Activated T-helper 1 cell treated with Interleukin-2 at 50 U/mL for 16 hours (primary cell): ENCODE measurements at regions not wholly inside any gene's neighbourhood (a gene's known extent, or its start where the extent isn't known, plus 50 kb on each side); places are given as distances from the start of the nearest gene placed in this dataset.

Experiments used
- DNase-seq: peaks from one replicate; pipeline ENCODE4 v3.0.0-alpha.2; 2020; ENCODE audit warnings: low read depth

GRCh38 chr4:38313175-38313574, 350.8 kb upstream of the KLF3 start:
- no peak for DNase-seq

GRCh38 chr4:38313999-38314561, 349.9 kb upstream of the KLF3 start:
- no peak for DNase-seq

GRCh38 chr4:38314663-38315062, 349.3 kb upstream of the KLF3 start:
- no peak for DNase-seq

- no peak for DNase-seq
Measured at GRCh38 chr4:38315286-38315685, 348.7 kb upstream of the KLF3 start.

GRCh38 chr4:38316045-38316444, 348.0 kb upstream of the KLF3 start:
- no peak for DNase-seq

- no peak for DNase-seq
Measured at GRCh38 chr4:38317041-38317674, 346.8 kb upstream of the KLF3 start.

- DNase-seq = peak; percentile 51
Measured at GRCh38 chr4:38318737-38319455, 345.1 kb upstream of the KLF3 start.

GRCh38 chr4:38319456-38320342, 344.3 kb upstream of the KLF3 start:
- DNase-seq = peak; percentile 86

- no peak for DNase-seq
Measured at GRCh38 chr4:38320343-38320695, 343.7 kb upstream of the KLF3 start.

- no peak for DNase-seq
Measured at GRCh38 chr4:38320833-38321232, 343.2 kb upstream of the KLF3 start.

- DNase-seq = no peak
Measured at GRCh38 chr4:38322714-38323113, 341.3 kb upstream of the KLF3 start.

- no peak for DNase-seq
Measured at GRCh38 chr4:38323141-38323641, 340.8 kb upstream of the KLF3 start.

- no peak for DNase-seq
Measured at GRCh38 chr4:38324861-38325628, 339.0 kb upstream of the KLF3 start.

- DNase-seq = no peak
Measured at GRCh38 chr4:38325629-38325913, 338.4 kb upstream of the KLF3 start.

GRCh38 chr4:38326499-38326898, 337.5 kb upstream of the KLF3 start:
- DNase-seq = no peak

- no peak for DNase-seq
Measured at GRCh38 chr4:38327174-38327573, 336.8 kb upstream of the KLF3 start.

GRCh38 chr4:38328989-38329729, 334.8 kb upstream of the KLF3 start:
- DNase-seq = no peak

- no peak for DNase-seq
Measured at GRCh38 chr4:38330321-38330720, 333.7 kb upstream of the KLF3 start.

- no peak for DNase-seq
Measured at GRCh38 chr4:38330936-38331335, 333.1 kb upstream of the KLF3 start.

GRCh38 chr4:38332699-38333098, 331.3 kb upstream of the KLF3 start:
- DNase-seq = no peak

GRCh38 chr4:38333219-38333618, 330.8 kb upstream of the KLF3 start:
- no peak for DNase-seq
